ENCODE measurements at regions not wholly inside any gene's neighbourhood (a gene's known extent, or its start where the extent isn't known, plus 50 kb on each side); places are given as distances from the start of the nearest gene placed in this dataset.

GRCh38 chr6:122214605-122215318 is 184.7 kb upstream of the HSF2 start:
- FAIRE-seq (no peak), ATAC-seq (no peak), DNase-seq (ENCODE audit: extremely low read depth in 1 of 4, low spot score in 3 of 4) (no peak)
- Histone ChIP-seq H3K79me2 (ENCODE audit: control insufficient read depth, insufficient read depth, low read length) (no peaks in the 10 kb centered on the region), H3K9ac (ENCODE audit: insufficient read depth in 1 of 2, low read depth in 2 of 2, low read length in 2 of 2) (no peak overlapping the region), H3K27ac (ENCODE audit: extremely low read depth, low read depth, low read length) (no peak overlapping the region), H3K27me3 (ENCODE audit: control insufficient read depth in 2 of 2, insufficient read depth in 2 of 2, low read length in 2 of 2) (no peaks in the 10 kb centered on the region), H3K4me1 (replicated peaks in 1 of 2; ENCODE audit: control insufficient read depth in 2 of 2, insufficient read depth in 2 of 2, low read length in 2 of 2) (no peaks in the 10 kb centered on the region), H3K36me3 (ENCODE audit: control insufficient read depth, insufficient read depth, low read length) (no peaks in the 10 kb centered on the region), H2AFZ (ENCODE audit: low read depth, low read length) (no peak overlapping the region), H3K9me3 (replicated peaks; ENCODE audit: control insufficient read depth, insufficient read depth, low read depth, low read length) (no peaks in the 10 kb centered on the region), H3K4me3 (no peak overlapping the region), H3K9me1 (ENCODE audit: control insufficient read depth, insufficient read depth, low read length) (no peaks in the 10 kb centered on the region), H4K20me1 (replicated peaks; ENCODE audit: control insufficient read depth, insufficient read depth, low read length) (no peaks in the 10 kb centered on the region), H3K4me2 (ENCODE audit: insufficient read depth, low read length) (no peak overlapping the region)
- no TSS peak for BruUV-seq (replicated peaks)
- POLR2A ChIA-PET: no interaction called here
- TF ChIP-seq ZNF398 (CRISPR knock-in tag; IDR thresholded peaks at IDR 0.05) (no peak), ZNF780A (CRISPR knock-in tag; IDR thresholded peaks at IDR 0.05) (no peak), ZNF23 (CRISPR knock-in tag; IDR thresholded peaks at IDR 0.05) (no peak), MGA (IDR thresholded peaks at IDR 0.05) (no peak)
- 8% methylated on average over 3 of the region's 3 CpGs for WGBS (ENCODE audit: insufficient coverage, low coverage, missing lambda C conversion rate)
- CTCF ChIA-PET (ENCODE audit: low intra/inter-chr PET ratio): no interaction called here
- intact Hi-C loops (cut with micrococcal nuclease) (no loop called here), in situ Hi-C loops (cut with MboI) (no loop called here)

Measured in K562 (cell line).